Mesenchymal stem cell (in vitro differentiated cells and primary cell): ENCODE measurements at regions not wholly inside any gene's neighbourhood (a gene's known extent, or its start where the extent isn't known, plus 50 kb on each side); places are given as distances from the start of the nearest gene placed in this dataset.
A peak's percentile ranks its signal among the peaks of the same experiment; 100 is the strongest.

Experiments used
- DNase-seq: peaks from one replicate; pipeline ENCODE4 v3.0.0-alpha.2; 2013
- H2AFZ ChIP-seq: one replicate; pipeline ENCODE4 v1.6.1; 2013; ENCODE audit warnings: low read depth, mild to moderate bottlenecking, control low read depth, inconsistent platforms, low read length, moderate library complexity
- H2AK5ac ChIP-seq: 2 replicates; pipeline ENCODE4 v1.6.1; 2013; ENCODE audit warnings: low read length, moderate library complexity, mild to moderate bottlenecking, inconsistent platforms; ENCODE audit not compliant: severe bottlenecking
- H2BK120ac ChIP-seq: one replicate; pipeline ENCODE4 v1.6.1; 2013; ENCODE audit warnings: low read depth, mild to moderate bottlenecking, inconsistent platforms, low read length, moderate library complexity
- H2BK12ac ChIP-seq, 2 experiments: one replicate each; pipeline ENCODE4 v1.6.1; 2013; ENCODE audit warnings: inconsistent platforms in 2 of 2, low read length in 2 of 2, mild to moderate bottlenecking in 2 of 2, moderate library complexity in 2 of 2, control low read depth in 1 of 2
- H2BK15ac ChIP-seq: one replicate; pipeline ENCODE4 v1.6.1; 2013; ENCODE audit warnings: mild to moderate bottlenecking, low read depth, inconsistent platforms; ENCODE audit not compliant: poor library complexity, severe bottlenecking
- H2BK5ac ChIP-seq: 2 replicates; pipeline ENCODE4 v1.6.1; 2013; ENCODE audit warnings: low read depth, mild to moderate bottlenecking, low read length, control low read depth, inconsistent platforms; ENCODE audit not compliant: poor library complexity, severe bottlenecking
- H3K14ac ChIP-seq, 2 experiments: one replicate each; pipeline ENCODE4 v1.6.1; 2013; ENCODE audit warnings: inconsistent platforms in 2 of 2, low read length in 2 of 2, control low read depth in 1 of 2, mild to moderate bottlenecking in 1 of 2, moderate library complexity in 1 of 2
- H3K18ac ChIP-seq, 2 experiments: one replicate each; pipeline ENCODE4 v1.6.1; 2013; ENCODE audit warnings: inconsistent platforms in 2 of 2, low read length in 2 of 2, control low read depth in 1 of 2, low read depth in 1 of 2, mild to moderate bottlenecking in 1 of 2
- H3K23ac ChIP-seq, 2 experiments: one replicate each; pipeline ENCODE4 v1.6.1; 2013; ENCODE audit warnings: inconsistent platforms in 2 of 2, low read length in 2 of 2, mild to moderate bottlenecking in 2 of 2, moderate library complexity in 2 of 2, control low read depth in 1 of 2
- H3K27ac ChIP-seq: 2 replicates; pipeline ENCODE4 v1.5.1; 2013; ENCODE audit warnings: mild to moderate bottlenecking, moderate library complexity, low read length, control low read depth, inconsistent platforms; ENCODE audit not compliant: poor library complexity, severe bottlenecking
- H3K27me3 ChIP-seq, 2 experiments: 2 replicates each; pipeline versions ENCODE4 v1.6.1 to v1.7.0; 2013; ENCODE audit warnings: low read length in 2 of 2, mild to moderate bottlenecking in 2 of 2, moderate library complexity in 2 of 2, control low read depth in 1 of 2, inconsistent platforms in 1 of 2; ENCODE audit not compliant: control insufficient read depth in 1 of 2, insufficient read depth in 1 of 2
- H3K36me3 ChIP-seq, 2 experiments: 2 replicates each; pipeline versions ENCODE4 v1.6.1 to v1.7.0; 2013; ENCODE audit warnings: low read length in 2 of 2, control low read depth in 1 of 2, inconsistent platforms in 1 of 2, low read depth in 1 of 2, mild to moderate bottlenecking in 1 of 2; ENCODE audit not compliant: insufficient read depth in 2 of 2, control insufficient read depth in 1 of 2
- H3K4ac ChIP-seq, 2 experiments: one replicate each; pipeline ENCODE4 v1.6.1; 2013; ENCODE audit warnings: inconsistent platforms in 2 of 2, low read length in 2 of 2, mild to moderate bottlenecking in 2 of 2, moderate library complexity in 2 of 2, control low read depth in 1 of 2, low read depth in 1 of 2
- H3K4me1 ChIP-seq: 2 replicates; pipeline ENCODE4 v1.6.1; 2013; ENCODE audit warnings: low read depth, low read length, control low read depth; ENCODE audit not compliant: control insufficient read depth, insufficient read depth
- H3K4me2 ChIP-seq: 2 replicates; pipeline ENCODE4 v1.6.1; 2013; ENCODE audit warnings: low read length, mild to moderate bottlenecking, inconsistent platforms; ENCODE audit not compliant: poor library complexity, severe bottlenecking
- H3K4me3 ChIP-seq, 2 experiments: 2 replicates each; pipeline versions ENCODE4 v1.5.1 to v1.7.0; 2013; ENCODE audit warnings: low read length in 2 of 2, mild to moderate bottlenecking in 2 of 2, control low read depth in 1 of 2, low read depth in 1 of 2; ENCODE audit not compliant: insufficient read depth in 1 of 2
- H3K79me1 ChIP-seq: replicated peaks from 2 replicates; pipeline ENCODE4 v1.6.1; 2013; ENCODE audit warnings: mild to moderate bottlenecking, control low read depth, low read length, inconsistent platforms; ENCODE audit not compliant: poor library complexity, severe bottlenecking
- H3K9ac ChIP-seq: 2 replicates; pipeline ENCODE4 v1.7.0; 2013; ENCODE audit warnings: mild to moderate bottlenecking, low read length, moderate library complexity
- H3K9me3 ChIP-seq: 2 replicates; pipeline ENCODE4 v1.7.0; 2013; ENCODE audit warnings: mild to moderate bottlenecking, low read length; ENCODE audit not compliant: control insufficient read depth
- H4K8ac ChIP-seq: one replicate; pipeline ENCODE4 v1.6.1; 2013; ENCODE audit warnings: inconsistent platforms, mild to moderate bottlenecking, low read length, moderate library complexity
- H4K91ac ChIP-seq: one replicate; pipeline ENCODE4 v1.6.1; 2013; ENCODE audit warnings: mild to moderate bottlenecking, low read length, inconsistent platforms
- WGBS: methylation state at CpG from one replicate; pipeline ENCODE4 v1.1.7; 2013; ENCODE audit warnings: mixed read lengths; 5-methylcytosine and 5-hydroxymethylcytosine counted together

GRCh38 chr16:85393674-85394451 is 219.3 kb upstream of the GSE1 start:
- Histone ChIP-seq H2AK5ac (peak overlapping the region; percentile 1), H2BK12ac (peak overlapping the region; percentile 99), H3K4me2 (peak overlapping the region; percentile 41), H4K8ac (peak overlapping the region; percentile 95), H3K4me1 (peaks cover 58% of the 10 kb centered on the region), H2BK5ac (no peak overlapping the region), H2BK15ac (peak overlapping the region; percentile 67), H3K4ac (peak overlapping the region; percentile 97 to 98), H2AFZ (no peak overlapping the region), H3K23ac (no peak overlapping the region), H3K27ac (no peak overlapping the region), H3K79me1 (peaks cover 3% of the 10 kb centered on the region), H4K91ac (peak overlapping the region; percentile 99), H3K9me3 (no peaks in the 10 kb centered on the region), H3K18ac (peak overlapping the region; percentile 98 to 99), H3K36me3 (no peaks in the 10 kb centered on the region), H3K9ac (no peak overlapping the region), H3K27me3 (no peaks in the 10 kb centered on the region), H3K14ac (peak overlapping the region in 1 of 2 experiments; percentile 49), H3K4me3 (no peak overlapping the region), H2BK120ac (peak overlapping the region; percentile 83)
- DNase-seq = peak; percentile 81
- WGBS = 19% methylated on average over 34 of the region's 34 CpGs

GRCh38 chr16:85394456-85395206 is 218.5 kb upstream of the GSE1 start:
- no peak overlapping the region for H3K4me2 ChIP-seq
- H2BK12ac ChIP-seq = peak overlapping the region; percentile 99
- peak overlapping the region; percentile 79 for H3K27ac ChIP-seq
- H4K91ac ChIP-seq = peak overlapping the region; percentile 99
- peak overlapping the region; percentile 90 for H2AK5ac ChIP-seq
- H2AFZ ChIP-seq = no peak overlapping the region
- no peak overlapping the region for H3K9ac ChIP-seq
- no peaks in the 10 kb centered on the region for H3K27me3 ChIP-seq
- peak overlapping the region in 1 of 2 experiments; percentile 57 for H3K23ac ChIP-seq
- no peaks in the 10 kb centered on the region for H3K36me3 ChIP-seq
- 87% methylated on average over 21 of the region's 21 CpGs for WGBS
- H3K79me1 ChIP-seq = peaks cover 3% of the 10 kb centered on the region
- H2BK5ac ChIP-seq = no peak overlapping the region
- peak overlapping the region; percentile 97 to 98 for H3K4ac ChIP-seq
- H3K4me3 ChIP-seq = no peak overlapping the region
- H2BK120ac ChIP-seq = peak overlapping the region; percentile 95
- H3K14ac ChIP-seq = peak overlapping the region; percentile 7 to 96
- peak overlapping the region; percentile 63 for H2BK15ac ChIP-seq
- no peak for DNase-seq
- H3K9me3 ChIP-seq = no peaks in the 10 kb centered on the region
- peak overlapping the region; percentile 98 to 99 for H3K18ac ChIP-seq
- peak overlapping the region; percentile 95 for H4K8ac ChIP-seq
- H3K4me1 ChIP-seq = peaks cover 62% of the 10 kb centered on the region

- Histone ChIP-seq H3K4me2 (peak overlapping the region; percentile 40), H2BK15ac (peak overlapping the region; percentile 60), H3K79me1 (peaks cover 3% of the 10 kb centered on the region), H3K18ac (peak overlapping the region; percentile 98 to 100), H3K9me3 (no peaks in the 10 kb centered on the region), H2BK120ac (peak overlapping the region; percentile 96), H3K23ac (no peak overlapping the region), H3K9ac (peak overlapping the region; percentile 69), H3K14ac (peak overlapping the region in 1 of 2 experiments; percentile 29), H3K27me3 (no peaks in the 10 kb centered on the region), H3K4me3 (peak overlapping the region in 1 of 2 experiments; percentile 60), H2BK5ac (peak overlapping the region; percentile 8), H2BK12ac (peak overlapping the region; percentile 100), H4K8ac (peak overlapping the region; percentile 98), H3K36me3 (no peaks in the 10 kb centered on the region), H3K27ac (peak overlapping the region; percentile 87), H2AFZ (no peak overlapping the region), H2AK5ac (peak overlapping the region; percentile 90), H3K4me1 (peaks cover 66% of the 10 kb centered on the region), H4K91ac (peak overlapping the region; percentile 100), H3K4ac (peak overlapping the region; percentile 98 to 100)
- DNase-seq = peak; percentile 99
- WGBS = 29% methylated on average over 25 of the region's 25 CpGs
These were observed 217.8 kb upstream of the GSE1 start for GRCh38 chr16:85395207-85395912.
